Spleen (tissue), 11 donors: ENCODE measurements at regions not wholly inside any gene's neighbourhood (a gene's known extent, or its start where the extent isn't known, plus 50 kb on each side); places are given as distances from the start of the nearest gene placed in this dataset.

ENCODE experiments used
- DNase-seq: peaks from one replicate; pipeline ENCODE4 v3.0.0-alpha.2; 2020
- H3K27ac ChIP-seq, 8 donors: fragments of 200-600 bp; sonication (generic) in 7 of 8; 1 replicate in 4 of 8; 2 replicates in 4 of 8; pipeline versions ENCODE4 v1.5.0 to v1.8.0; 2016 to 2021; ENCODE audit warnings: inconsistent platforms in 4 of 8, mild to moderate bottlenecking in 4 of 8, moderate library complexity in 1 of 8
- H3K27me3 ChIP-seq, 7 donors: fragments of 200-600 bp; sonication (generic) in 6 of 7; replicated peaks in 1 of 7; 1 replicate in 4 of 7; 2 replicates in 3 of 7; pipeline versions ENCODE4 v1.5.0 to v1.8.0; 2016 to 2021; ENCODE audit warnings: inconsistent platforms in 3 of 7, mild to moderate bottlenecking in 1 of 7
- H3K36me3 ChIP-seq, 6 donors: fragments of 200-600 bp; sonication (generic) in 5 of 6; 1 replicate in 4 of 6; 2 replicates in 2 of 6; pipeline versions ENCODE4 v1.5.0 to v1.8.0; 2016 to 2021; ENCODE audit warnings: inconsistent platforms in 2 of 6
- H3K4me1 ChIP-seq, 6 donors: fragments of 200-600 bp; sonication (generic) in 5 of 6; 1 replicate in 3 of 6; 2 replicates in 3 of 6; pipeline versions ENCODE4 v1.5.0 to v1.8.0; 2016 to 2021; ENCODE audit warnings: inconsistent platforms in 3 of 6
- H3K4me3 ChIP-seq, 8 donors: fragments of 200-600 bp; sonication (generic) in 7 of 8; 1 replicate in 4 of 8; 2 replicates in 4 of 8; pipeline versions ENCODE4 v1.5.0 to v1.8.0; 2016 to 2021; ENCODE audit warnings: inconsistent platforms in 4 of 8, mild to moderate bottlenecking in 4 of 8, moderate library complexity in 2 of 8
- H3K9me3 ChIP-seq, 8 donors: fragments of 200-600 bp; sonication (generic) in 7 of 8; 1 replicate in 4 of 8; 2 replicates in 4 of 8; pipeline versions ENCODE4 v1.5.0 to v1.8.0; 2016 to 2021; ENCODE audit warnings: inconsistent platforms in 4 of 8
- POLR2A ChIP-seq, 3 donors: fragments of 450-650 bp; IDR thresholded peaks; one replicate each; pipeline ENCODE4 v1.5.1; 2017; ENCODE audit warnings: antibody characterized with exemption in 3 of 3, mild to moderate bottlenecking in 1 of 3
- POLR2AphosphoS5 ChIP-seq, 3 donors: sonication (generic); formaldehyde crosslinking; IDR thresholded peaks; one replicate each; pipeline ENCODE4 v1.5.1; 2017; ENCODE audit warnings: antibody characterized with exemption in 3 of 3
- WGBS, 5 donors: extraction: QIAGEN DNeasy Blood & Tissue Kit in 3 of 5; methylation state at CpG; one replicate each; pipeline versions ENCODE4 v1.1.5 to v1.1.7; 2013 to 2018; 5-methylcytosine and 5-hydroxymethylcytosine counted together
- intact Hi-C: fragments of 100-400 bp; cut with DNase I; formaldehyde crosslinking; loops from one replicate; pipeline ENCODE4 v1.15.0; 2023; ENCODE audit warnings: low total_unique reads
- TF ChIP-seq, protein P1 (sequence below), 11 experiments: fragments of 200-600 bp in 7 of 11; fragments of 450-650 bp in 4 of 11; sonication (generic) in 4 of 11; IDR thresholded peaks in 8 of 11; conservative IDR thresholded peaks in 3 of 11; 1 replicate in 7 of 11; 2 replicates in 4 of 11; pipeline versions ENCODE4 v1.4.0 to v1.8.0; 2016 to 2021; ENCODE audit warnings: antibody characterized with exemption in 11 of 11, inconsistent platforms in 4 of 11, mild to moderate bottlenecking in 1 of 11
- donor health status: healthy with polysubstance abuse.
- donor health status: DM: no; HTN: no; CAD: no; lungs with moderate emphysema.
- donor health status: DM: no; HTN: no; CAD: no.
- donor health status: Bipolar disorder and iron deficiency.
- donor health status: healthy.
- donor health status: DM: no; HTN: no; CAD: no.
- donor health status: DM: yes; HTN: yes; CAD: no.

DNA sequence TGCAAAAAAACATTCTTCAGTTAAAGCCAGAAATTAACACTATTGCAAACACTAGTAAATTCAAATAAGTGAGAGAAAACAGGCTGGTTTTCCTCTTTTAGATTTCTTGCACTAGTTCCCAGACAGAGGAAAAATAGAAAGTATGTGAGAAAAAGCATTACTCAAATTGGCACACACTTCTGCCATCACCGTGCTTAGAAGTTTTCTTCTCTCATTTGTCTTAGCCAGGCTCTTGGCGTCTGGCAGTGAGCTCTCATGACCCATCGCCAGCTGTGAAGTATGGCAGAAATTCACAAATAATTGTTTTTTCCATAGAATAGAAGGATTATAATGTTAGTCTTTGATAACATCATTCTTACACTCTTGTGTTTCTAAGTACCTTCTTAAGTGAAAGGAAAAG, 515.9 kb downstream of the GBE1 start:
- H3K27me3 ChIP-seq, result no peaks in the 10 kb centered on the region
- no peaks in the 10 kb centered on the region for H3K9me3 ChIP-seq
- no peak overlapping the region for H3K4me3 ChIP-seq
- H3K36me3 ChIP-seq, result no peaks in the 10 kb centered on the region
- TF ChIP-seq, protein P1, sequence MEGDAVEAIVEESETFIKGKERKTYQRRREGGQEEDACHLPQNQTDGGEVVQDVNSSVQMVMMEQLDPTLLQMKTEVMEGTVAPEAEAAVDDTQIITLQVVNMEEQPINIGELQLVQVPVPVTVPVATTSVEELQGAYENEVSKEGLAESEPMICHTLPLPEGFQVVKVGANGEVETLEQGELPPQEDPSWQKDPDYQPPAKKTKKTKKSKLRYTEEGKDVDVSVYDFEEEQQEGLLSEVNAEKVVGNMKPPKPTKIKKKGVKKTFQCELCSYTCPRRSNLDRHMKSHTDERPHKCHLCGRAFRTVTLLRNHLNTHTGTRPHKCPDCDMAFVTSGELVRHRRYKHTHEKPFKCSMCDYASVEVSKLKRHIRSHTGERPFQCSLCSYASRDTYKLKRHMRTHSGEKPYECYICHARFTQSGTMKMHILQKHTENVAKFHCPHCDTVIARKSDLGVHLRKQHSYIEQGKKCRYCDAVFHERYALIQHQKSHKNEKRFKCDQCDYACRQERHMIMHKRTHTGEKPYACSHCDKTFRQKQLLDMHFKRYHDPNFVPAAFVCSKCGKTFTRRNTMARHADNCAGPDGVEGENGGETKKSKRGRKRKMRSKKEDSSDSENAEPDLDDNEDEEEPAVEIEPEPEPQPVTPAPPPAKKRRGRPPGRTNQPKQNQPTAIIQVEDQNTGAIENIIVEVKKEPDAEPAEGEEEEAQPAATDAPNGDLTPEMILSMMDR (IDR thresholded peaks at IDR 0.05 in 8 of 11, conservative IDR thresholded peaks at IDR 0.05 in 3 of 11), result no peak
- no peak for TF ChIP-seq POLR2A (IDR thresholded peaks at IDR 0.05)
- no peak for TF ChIP-seq POLR2AphosphoS5 (IDR thresholded peaks at IDR 0.05)
- H3K4me1 ChIP-seq, result no peaks in the 10 kb centered on the region
- 67 to 79% (median 71%) methylated on average over 3 of the region's 3 CpGs for WGBS, 5 donors
- no peak overlapping the region for H3K27ac ChIP-seq
- no peak for DNase-seq
- intact Hi-C loops, result no loop called here

GRCh38 chr3:81245043-81245442, 516.4 kb downstream of the GBE1 start:
- Histone ChIP-seq H3K36me3 (no peaks in the 10 kb centered on the region), H3K27ac (no peak overlapping the region), H3K27me3 (no peaks in the 10 kb centered on the region), H3K4me3 (no peak overlapping the region), H3K9me3 (no peaks in the 10 kb centered on the region), H3K4me1 (no peaks in the 10 kb centered on the region)
- TF ChIP-seq, protein P1 (IDR thresholded peaks at IDR 0.05 in 8 of 11, conservative IDR thresholded peaks at IDR 0.05 in 3 of 11), result no peak
- no peak for TF ChIP-seq POLR2AphosphoS5 (IDR thresholded peaks at IDR 0.05)
- no peak for TF ChIP-seq POLR2A (IDR thresholded peaks at IDR 0.05)
- intact Hi-C loops, result no loop called here
- no peak for DNase-seq
- 75 to 96% (median 81%) methylated on average over 2 of the region's 2 CpGs for WGBS, 5 donors

DNA sequence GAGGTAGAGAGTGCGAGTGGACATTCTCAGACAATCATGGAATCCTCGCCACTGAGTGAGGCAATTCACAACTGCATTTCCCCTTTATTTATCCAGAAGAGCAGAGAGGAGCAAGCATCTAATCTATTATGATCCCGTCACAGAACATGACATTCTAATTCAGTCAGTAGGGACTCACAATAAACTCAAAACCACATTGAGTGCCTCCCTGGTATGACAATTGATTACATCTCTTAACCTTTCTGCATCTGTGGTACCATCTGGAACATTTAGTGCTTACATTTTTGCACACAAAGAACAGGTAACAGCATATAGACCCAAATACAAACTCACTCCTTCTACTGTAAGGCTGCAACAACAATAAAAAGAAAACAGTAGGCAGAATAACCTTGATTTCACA, 517.2 kb downstream of the GBE1 start:
- 90 to 96% (median 92%) methylated on average over 3 of the region's 3 CpGs for WGBS, 5 donors
- intact Hi-C loops, result no loop called here
- Histone ChIP-seq H3K36me3 (no peaks in the 10 kb centered on the region), H3K27ac (no peak overlapping the region), H3K27me3 (no peaks in the 10 kb centered on the region), H3K9me3 (no peaks in the 10 kb centered on the region), H3K4me3 (no peak overlapping the region), H3K4me1 (no peaks in the 10 kb centered on the region)
- TF ChIP-seq POLR2A (IDR thresholded peaks at IDR 0.05), result no peak
- TF ChIP-seq, protein P1 (IDR thresholded peaks at IDR 0.05 in 8 of 11, conservative IDR thresholded peaks at IDR 0.05 in 3 of 11), result no peak
- no peak for TF ChIP-seq POLR2AphosphoS5 (IDR thresholded peaks at IDR 0.05)
- DNase-seq, result no peak

DNA sequence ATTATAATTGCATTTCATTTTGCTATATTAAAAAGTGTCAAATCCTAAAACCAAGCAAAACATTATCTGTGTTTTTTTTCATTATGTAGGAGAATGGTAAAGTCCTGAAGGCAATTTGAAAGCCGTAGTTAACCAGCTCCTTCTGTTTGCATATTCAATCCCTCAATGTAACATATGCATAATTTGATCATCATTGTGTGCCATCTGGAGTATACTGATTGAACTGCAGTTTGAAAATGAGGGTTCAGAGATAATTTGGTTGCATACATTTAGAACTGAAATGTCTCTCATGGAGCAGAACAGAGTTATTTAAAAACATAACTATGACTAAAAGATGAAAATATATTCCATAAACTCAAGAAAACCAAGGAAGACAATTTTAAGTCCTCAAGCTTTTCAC, 518.6 kb downstream of the GBE1 start:
- intact Hi-C loops, result no loop called here
- no peak for DNase-seq
- TF ChIP-seq POLR2AphosphoS5 (IDR thresholded peaks at IDR 0.05), result no peak
- no peak for TF ChIP-seq POLR2A (IDR thresholded peaks at IDR 0.05)
- TF ChIP-seq, protein P1 (IDR thresholded peaks at IDR 0.05 in 8 of 11, conservative IDR thresholded peaks at IDR 0.05 in 3 of 11), result peak in 1 of 11 experiments; percentile 20
- Histone ChIP-seq H3K27me3 (no peaks in the 10 kb centered on the region), H3K4me1 (no peaks in the 10 kb centered on the region), H3K27ac (no peak overlapping the region), H3K9me3 (no peaks in the 10 kb centered on the region), H3K4me3 (no peak overlapping the region), H3K36me3 (no peaks in the 10 kb centered on the region)
- WGBS, 5 donors, result 36 to 50% (median 42%) methylated on average over 1 of the region's 1 CpG
